ENCODE measurements at regions not wholly inside any gene's neighbourhood (a gene's known extent, or its start where the extent isn't known, plus 50 kb on each side); places are given as distances from the start of the nearest gene placed in this dataset.

DNA sequence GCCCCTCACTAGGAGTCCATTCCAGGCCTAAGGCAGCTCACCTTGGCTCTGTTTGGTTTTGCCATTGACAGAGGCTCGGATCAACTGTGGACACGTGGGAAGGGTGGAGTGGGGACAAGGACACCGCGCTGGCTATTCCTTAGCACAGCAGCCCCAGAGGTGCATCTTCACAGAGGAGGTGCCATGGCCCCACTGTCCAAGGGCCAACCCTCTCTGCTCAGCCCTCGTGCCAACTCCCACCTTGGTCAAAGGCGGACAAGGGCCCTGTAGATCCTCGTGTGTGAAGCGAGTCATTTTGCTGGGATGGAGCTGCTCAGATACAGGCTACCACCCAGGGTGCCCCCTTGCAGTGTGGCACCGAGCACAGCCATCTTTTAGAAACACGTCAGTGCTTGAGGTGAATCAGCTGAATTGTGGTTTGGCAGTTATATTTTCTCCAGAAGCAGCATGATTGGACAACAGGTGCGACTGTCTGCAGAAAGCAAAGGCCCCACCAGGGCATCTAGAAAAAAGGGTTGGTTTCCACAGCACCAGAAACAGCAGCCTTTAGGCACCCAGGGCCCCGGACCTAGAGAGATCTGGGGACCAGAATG is 192.1 kb upstream of the GPR12 start:
- no peak for DNase-seq (ENCODE audit: extremely low spot score, unreplicated experiment)
- no peaks in the 10 kb centered on the region for H3K9me3 Mint-ChIP-seq
- H3K36me3 Mint-ChIP-seq, result no peaks in the 10 kb centered on the region
- no peak overlapping the region for H3K27ac Mint-ChIP-seq
- H3K4me3 Mint-ChIP-seq, result no peak overlapping the region
- TF ChIP-seq, protein P1, sequence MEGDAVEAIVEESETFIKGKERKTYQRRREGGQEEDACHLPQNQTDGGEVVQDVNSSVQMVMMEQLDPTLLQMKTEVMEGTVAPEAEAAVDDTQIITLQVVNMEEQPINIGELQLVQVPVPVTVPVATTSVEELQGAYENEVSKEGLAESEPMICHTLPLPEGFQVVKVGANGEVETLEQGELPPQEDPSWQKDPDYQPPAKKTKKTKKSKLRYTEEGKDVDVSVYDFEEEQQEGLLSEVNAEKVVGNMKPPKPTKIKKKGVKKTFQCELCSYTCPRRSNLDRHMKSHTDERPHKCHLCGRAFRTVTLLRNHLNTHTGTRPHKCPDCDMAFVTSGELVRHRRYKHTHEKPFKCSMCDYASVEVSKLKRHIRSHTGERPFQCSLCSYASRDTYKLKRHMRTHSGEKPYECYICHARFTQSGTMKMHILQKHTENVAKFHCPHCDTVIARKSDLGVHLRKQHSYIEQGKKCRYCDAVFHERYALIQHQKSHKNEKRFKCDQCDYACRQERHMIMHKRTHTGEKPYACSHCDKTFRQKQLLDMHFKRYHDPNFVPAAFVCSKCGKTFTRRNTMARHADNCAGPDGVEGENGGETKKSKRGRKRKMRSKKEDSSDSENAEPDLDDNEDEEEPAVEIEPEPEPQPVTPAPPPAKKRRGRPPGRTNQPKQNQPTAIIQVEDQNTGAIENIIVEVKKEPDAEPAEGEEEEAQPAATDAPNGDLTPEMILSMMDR (conservative IDR thresholded peaks at IDR 0.05), result no peak
- H3K4me1 Mint-ChIP-seq (ENCODE audit: unreplicated experiment), result peaks cover 4% of the 10 kb centered on the region
- peaks cover 29% of the 10 kb centered on the region for H3K27me3 Mint-ChIP-seq

DNA sequence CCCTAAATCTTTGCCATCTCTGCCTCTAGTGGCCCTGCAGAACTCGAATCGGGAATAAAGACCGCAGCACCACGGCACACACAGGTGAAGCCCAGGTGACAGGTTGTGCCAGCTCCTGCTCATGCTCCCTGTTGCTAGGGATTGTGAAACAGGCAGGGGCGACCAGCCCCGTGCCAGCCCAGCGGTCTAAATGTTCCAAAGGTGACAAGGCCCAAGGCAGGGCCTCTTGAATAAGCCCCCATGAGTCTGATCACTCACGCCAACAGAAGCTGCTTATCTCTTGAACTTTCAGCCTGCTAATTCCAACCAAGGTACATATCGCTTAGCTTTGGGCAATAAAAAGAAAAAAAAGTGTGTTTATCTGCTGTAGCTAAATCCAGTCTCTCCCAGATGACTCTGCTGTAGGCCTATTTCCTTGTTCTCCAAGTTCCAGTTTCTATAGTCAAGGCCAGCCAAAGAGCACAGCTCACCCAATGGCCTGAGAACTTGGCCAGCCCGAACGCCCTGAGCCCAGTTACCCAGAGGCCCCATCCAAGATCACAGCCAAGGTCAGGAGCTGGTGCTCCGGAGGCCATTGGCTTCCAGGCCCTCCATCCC is 191.1 kb upstream of the GPR12 start:
- H3K36me3 Mint-ChIP-seq, result no peaks in the 10 kb centered on the region
- TF ChIP-seq, protein P1 (conservative IDR thresholded peaks at IDR 0.05), result no peak
- no peaks in the 10 kb centered on the region for H3K9me3 Mint-ChIP-seq
- H3K4me1 Mint-ChIP-seq (ENCODE audit: unreplicated experiment), result no peaks in the 10 kb centered on the region
- no peak overlapping the region for H3K4me3 Mint-ChIP-seq
- no peak for DNase-seq (ENCODE audit: extremely low spot score, unreplicated experiment)
- peak overlapping the region; percentile 85 for H3K27ac Mint-ChIP-seq
- H3K27me3 Mint-ChIP-seq, result peaks cover 19% of the 10 kb centered on the region

DNA sequence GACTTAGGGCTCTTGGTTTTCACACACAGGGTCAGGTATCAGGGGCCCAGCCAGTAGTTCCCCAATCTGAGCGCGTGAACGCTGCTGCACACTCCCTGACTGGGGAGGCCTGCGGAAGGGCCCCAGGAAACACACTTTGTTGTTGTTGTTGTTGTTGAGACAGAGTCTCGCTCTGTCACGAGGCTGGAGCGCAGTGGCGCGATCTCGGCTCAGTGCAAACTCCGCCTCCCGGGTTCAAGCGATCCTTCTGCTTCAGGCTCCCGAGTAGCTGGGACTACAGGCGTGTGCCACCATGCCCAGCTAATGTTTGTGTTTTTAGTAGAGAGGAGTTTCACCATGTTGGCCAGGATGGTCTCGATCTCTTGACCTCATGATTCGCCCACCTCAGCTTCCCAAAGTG is 190.4 kb upstream of the GPR12 start:
- Mint-ChIP-seq H3K4me3 (no peak overlapping the region), H3K27ac (no peak overlapping the region), H3K27me3 (peaks cover 21% of the 10 kb centered on the region), H3K9me3 (no peaks in the 10 kb centered on the region), H3K36me3 (no peaks in the 10 kb centered on the region), H3K4me1 (ENCODE audit: unreplicated experiment) (no peaks in the 10 kb centered on the region)
- TF ChIP-seq, protein P1 (conservative IDR thresholded peaks at IDR 0.05), result no peak
- DNase-seq (ENCODE audit: extremely low spot score, unreplicated experiment), result no peak

DNA sequence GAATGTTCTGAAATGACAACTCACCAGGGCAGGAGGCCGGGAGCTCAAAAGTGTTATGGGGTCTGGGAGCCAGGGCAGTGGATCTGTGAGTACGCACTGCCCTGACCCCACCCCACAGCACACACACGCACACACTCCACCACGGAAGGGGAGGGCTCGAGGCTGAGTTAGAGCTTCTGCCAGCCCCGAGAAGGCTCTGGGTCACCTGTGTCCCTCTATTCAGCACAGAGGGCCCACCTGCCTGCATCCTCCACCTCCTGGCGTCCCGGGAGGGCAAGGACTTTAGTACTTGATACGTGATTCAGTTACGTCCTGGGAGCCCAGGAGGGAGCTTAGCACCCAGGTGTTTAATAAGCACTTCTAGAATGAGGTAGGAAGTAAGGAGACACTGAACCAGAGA is 190.0 kb upstream of the GPR12 start:
- DNase-seq (ENCODE audit: extremely low spot score, unreplicated experiment), result no peak

DNA sequence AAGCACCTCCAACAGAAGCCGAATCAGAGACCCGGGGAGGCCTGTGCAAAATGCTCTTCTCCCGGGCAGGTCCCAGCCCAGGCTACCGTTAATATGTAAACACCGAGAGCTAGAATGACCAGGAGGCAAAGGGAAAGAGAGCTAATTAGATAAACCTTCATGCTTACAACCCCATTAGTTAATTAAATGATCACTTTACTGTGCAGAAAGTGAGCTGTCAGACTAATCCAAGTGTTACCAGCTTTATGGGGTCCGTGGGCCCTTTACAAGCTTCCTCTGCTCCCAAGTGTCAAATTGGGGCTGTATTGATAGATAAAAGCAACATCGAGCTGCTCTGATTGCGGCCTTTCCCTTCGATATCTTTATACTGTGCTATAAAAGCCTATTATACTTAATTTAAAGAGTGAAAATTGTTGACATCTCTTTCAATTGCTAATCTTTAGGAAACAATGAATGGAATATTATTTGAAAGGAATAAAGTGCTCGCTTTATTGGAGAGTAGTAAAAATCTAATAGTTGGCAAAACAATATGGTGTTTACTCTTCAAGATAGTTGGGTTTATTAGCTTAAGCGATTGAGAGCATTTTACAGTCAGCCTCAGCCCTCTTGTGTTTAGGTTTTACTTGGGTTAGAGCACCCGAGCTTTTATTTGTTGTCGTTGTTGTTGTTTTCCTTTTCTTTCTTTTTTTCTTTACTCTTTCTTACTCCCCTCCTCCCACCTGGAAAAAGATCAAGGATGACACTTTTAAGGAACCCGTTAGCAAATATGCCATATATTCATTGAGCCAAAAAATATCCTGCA is 189.3 kb upstream of the GPR12 start:
- H3K36me3 Mint-ChIP-seq, result no peaks in the 10 kb centered on the region
- no peaks in the 10 kb centered on the region for H3K4me1 Mint-ChIP-seq (ENCODE audit: unreplicated experiment)
- no peak overlapping the region for H3K27ac Mint-ChIP-seq
- no peaks in the 10 kb centered on the region for H3K9me3 Mint-ChIP-seq
- TF ChIP-seq, protein P1 (conservative IDR thresholded peaks at IDR 0.05), result no peak
- peaks cover 18% of the 10 kb centered on the region for H3K27me3 Mint-ChIP-seq
- no peak for DNase-seq (ENCODE audit: extremely low spot score, unreplicated experiment)
- no peak overlapping the region for H3K4me3 Mint-ChIP-seq

More for the DNA sequence above, 190.0 kb upstream of the GPR12 start:
- Mint-ChIP-seq H3K9me3 (no peaks in the 10 kb centered on the region), H3K27ac (no peak overlapping the region), H3K27me3 (peaks cover 22% of the 10 kb centered on the region), H3K4me1 (ENCODE audit: unreplicated experiment) (no peaks in the 10 kb centered on the region), H3K36me3 (no peaks in the 10 kb centered on the region), H3K4me3 (no peak overlapping the region)
- TF ChIP-seq, protein P1 (conservative IDR thresholded peaks at IDR 0.05), result no peak
